HG03103 (cell line): ENCODE measurements at regions not wholly inside any gene's neighbourhood (a gene's known extent, or its start where the extent isn't known, plus 50 kb on each side); places are given as distances from the start of the nearest gene placed in this dataset.
"Not testable (repeated sequence)": the region's sequence is repeated elsewhere in the genome, so short reads cannot be mapped to it uniquely, and the experiment has no call there.

Experiments used
- ATAC-seq: cut with Tn5 transposase; IDR thresholded peaks from one replicate; pipeline ENCODE4 v1.9.1; 2021; ENCODE audit warnings: low read depth; ENCODE audit not compliant: unreplicated experiment

GRCh38 chr7:34207810-34208209 is 302.5 kb downstream of the BMPER start:
- no peak for ATAC-seq

- no peak for ATAC-seq
Measured at GRCh38 chr7:34208878-34209621, 303.7 kb downstream of the BMPER start.

GRCh38 chr7:34211018-34211417 is 305.7 kb downstream of the BMPER start:
- ATAC-seq: no peak

GRCh38 chr7:34217972-34218371 is 312.6 kb downstream of the BMPER start:
- ATAC-seq: no peak

GRCh38 chr7:34219153-34219718 is 313.9 kb downstream of the BMPER start:
- no peak for ATAC-seq

GRCh38 chr7:34220506-34221185 is 315.3 kb downstream of the BMPER start:
- no peak for ATAC-seq

GRCh38 chr7:34222316-34222715 is 317.0 kb downstream of the BMPER start:
- ATAC-seq: no peak

- no peak for ATAC-seq
Measured at GRCh38 chr7:34222722-34223121, 317.4 kb downstream of the BMPER start.

- no peak for ATAC-seq
Measured at GRCh38 chr7:34224281-34224680, 318.9 kb downstream of the BMPER start.

GRCh38 chr7:34225193-34225592 is 319.9 kb downstream of the BMPER start:
- ATAC-seq: no peak

- ATAC-seq: no peak
Measured at GRCh38 chr7:34227525-34227924, 322.2 kb downstream of the BMPER start.

GRCh38 chr7:34235101-34235500 is 329.8 kb downstream of the BMPER start:
- not testable (repeated sequence) for ATAC-seq

GRCh38 chr7:34236057-34236456 is 330.7 kb downstream of the BMPER start:
- no peak for ATAC-seq

GRCh38 chr7:34236839-34237492 is 331.6 kb downstream of the BMPER start:
- no peak for ATAC-seq

GRCh38 chr7:34237493-34237849 is 332.1 kb downstream of the BMPER start:
- ATAC-seq: no peak

- ATAC-seq: no peak
Measured at GRCh38 chr7:34240417-34240816, 335.1 kb downstream of the BMPER start.

GRCh38 chr7:34242391-34242790 is 337.1 kb downstream of the BMPER start:
- ATAC-seq: no peak

- ATAC-seq: no peak
Measured at GRCh38 chr7:34245246-34245645, 339.9 kb downstream of the BMPER start.

GRCh38 chr7:34247468-34247867 is 342.1 kb downstream of the BMPER start:
- ATAC-seq: no peak

- ATAC-seq: no peak
Measured at GRCh38 chr7:34249192-34249591, 343.9 kb downstream of the BMPER start.

- ATAC-seq: no peak
Measured at GRCh38 chr7:34260279-34260678, 354.9 kb downstream of the BMPER start.
